Middle frontal gyrus (tissue), 1 donor: ENCODE measurements at regions not wholly inside any gene's neighbourhood (a gene's known extent, or its start where the extent isn't known, plus 50 kb on each side); places are given as distances from the start of the nearest gene placed in this dataset.
"Not testable (repeated sequence)": the region's sequence is repeated elsewhere in the genome, so short reads cannot be mapped to it uniquely, and the experiment has no call there.

Experiments used
- DNase-seq: peaks from one replicate; pipeline ENCODE4 v3.0.0-alpha.2; 2015; ENCODE audit warnings: low spot score; ENCODE audit errors: extremely low spot score

- not testable (repeated sequence) for DNase-seq
These were observed 217.5 kb upstream of the ALCAM start for GRCh38 chr3:105149197-105149596.

GRCh38 chr3:105152987-105153386, 213.7 kb upstream of the ALCAM start:
- no peak for DNase-seq

- DNase-seq = no peak
These were observed 212.0 kb upstream of the ALCAM start for GRCh38 chr3:105154692-105155091.

- no peak for DNase-seq
These were observed 209.5 kb upstream of the ALCAM start for GRCh38 chr3:105157067-105157765.

- no peak for DNase-seq
These were observed 209.0 kb upstream of the ALCAM start for GRCh38 chr3:105157766-105158085.

GRCh38 chr3:105158286-105158685, 208.4 kb upstream of the ALCAM start:
- no peak for DNase-seq

GRCh38 chr3:105162448-105162847, 204.3 kb upstream of the ALCAM start:
- no peak for DNase-seq

GRCh38 chr3:105166893-105167292, 199.8 kb upstream of the ALCAM start:
- DNase-seq = no peak

- no peak for DNase-seq
These were observed 196.3 kb upstream of the ALCAM start for GRCh38 chr3:105170423-105170822.

- no peak for DNase-seq
These were observed 192.6 kb upstream of the ALCAM start for GRCh38 chr3:105174017-105174615.

- DNase-seq = no peak
These were observed 189.1 kb upstream of the ALCAM start for GRCh38 chr3:105177576-105177975.

GRCh38 chr3:105187344-105187743, 179.4 kb upstream of the ALCAM start:
- no peak for DNase-seq

GRCh38 chr3:105195260-105195659, 171.4 kb upstream of the ALCAM start:
- DNase-seq = no peak

- DNase-seq = no peak
These were observed 168.8 kb upstream of the ALCAM start for GRCh38 chr3:105197863-105198262.

GRCh38 chr3:105199217-105199616, 167.5 kb upstream of the ALCAM start:
- no peak for DNase-seq

GRCh38 chr3:105210141-105210540, 156.6 kb upstream of the ALCAM start:
- DNase-seq = no peak

GRCh38 chr3:105214590-105214989, 152.1 kb upstream of the ALCAM start:
- no peak for DNase-seq

GRCh38 chr3:105222568-105223093, 144.1 kb upstream of the ALCAM start:
- DNase-seq = no peak

- DNase-seq = no peak
These were observed 142.9 kb upstream of the ALCAM start for GRCh38 chr3:105223815-105224214.

GRCh38 chr3:105228696-105229095, 138.0 kb upstream of the ALCAM start:
- no peak for DNase-seq

GRCh38 chr3:105232553-105232952, 134.2 kb upstream of the ALCAM start:
- DNase-seq = no peak

GRCh38 chr3:105233010-105233409, 133.7 kb upstream of the ALCAM start:
- DNase-seq = no peak

- DNase-seq = no peak
These were observed 131.5 kb upstream of the ALCAM start for GRCh38 chr3:105235221-105235620.
